Fibroblast of lung (primary cell): ENCODE measurements at regions not wholly inside any gene's neighbourhood (a gene's known extent, or its start where the extent isn't known, plus 50 kb on each side); places are given as distances from the start of the nearest gene placed in this dataset.

Experiments
- CTCF ChIP-seq, 2 donors: IDR thresholded peaks in 1 of 2; conservative IDR thresholded peaks in 1 of 2; 1 replicate in 1 of 2; 2 replicates in 1 of 2; pipeline ENCODE4 v1.5.1; 2011 to 2012; ENCODE audit warnings: low read length in 2 of 2, control low read depth in 1 of 2, inconsistent platforms in 1 of 2, low read depth in 1 of 2, mild to moderate bottlenecking in 1 of 2
- EZH2 ChIP-seq: IDR thresholded peaks from 2 replicates; pipeline ENCODE4 v1.5.1; 2012; ENCODE audit warnings: low read length, control low read depth, mild to moderate bottlenecking; ENCODE audit errors: missing control alignments

DNA sequence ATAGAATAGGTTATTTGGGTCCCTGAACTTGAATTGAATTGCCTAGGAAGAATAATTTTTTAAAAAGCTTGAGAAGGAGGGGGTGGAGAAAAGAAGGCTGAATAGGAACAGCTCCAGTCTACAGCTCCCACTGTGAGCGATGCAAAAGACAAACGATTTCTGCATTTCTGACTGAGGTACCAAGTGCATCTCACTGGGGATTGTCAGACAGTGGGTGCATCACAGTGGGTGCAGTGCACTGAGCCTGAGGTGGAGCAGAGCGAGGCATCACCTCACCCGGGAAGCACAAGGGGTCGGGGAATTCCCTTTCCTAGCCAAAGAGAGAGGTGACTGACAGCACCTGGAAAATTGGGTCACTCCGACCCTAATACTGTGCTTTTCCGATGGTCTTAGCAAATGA lies 782.2 kb upstream of the RGMB start:
- no peak for TF ChIP-seq CTCF (conservative IDR thresholded peaks at IDR 0.05 in 1 of 2, IDR thresholded peaks at IDR 0.05 in 1 of 2; ENCODE audit: low read depth in 1 of 2, low read length in 2 of 2)
- no peak for TF ChIP-seq EZH2
